GM21619 (cell line): ENCODE measurements at regions not wholly inside any gene's neighbourhood (a gene's known extent, or its start where the extent isn't known, plus 50 kb on each side); places are given as distances from the start of the nearest gene placed in this dataset.
"Not testable (repeated sequence)": the region's sequence is repeated elsewhere in the genome, so short reads cannot be mapped to it uniquely, and the experiment has no call there.

Source experiments
- ATAC-seq: cut with Tn5 transposase; IDR thresholded peaks from one replicate; pipeline ENCODE4 v1.9.1; 2021; ENCODE audit not compliant: unreplicated experiment

GRCh38 chr1:120240181-120240580, 63.9 kb upstream of the SEC22B start:
- ATAC-seq, result not testable (repeated sequence)

DNA sequence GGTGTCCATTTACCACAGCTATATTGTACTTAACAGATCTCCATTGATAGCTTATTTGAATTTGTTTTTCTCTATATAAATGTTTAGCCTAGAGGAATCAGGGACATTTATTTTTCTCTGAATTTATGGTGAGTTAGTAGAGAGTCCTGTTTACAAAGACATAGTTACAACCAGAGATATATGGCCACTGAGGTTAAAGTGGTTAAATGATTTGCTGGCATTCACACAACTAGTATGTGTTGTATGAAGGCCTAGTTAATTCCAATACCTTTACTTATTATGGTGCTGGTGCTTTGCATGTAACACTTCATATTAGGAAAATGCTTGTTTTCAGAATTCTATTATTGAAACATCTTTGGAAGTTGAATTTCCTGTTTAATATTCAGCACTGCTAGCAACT, 63.0 kb upstream of the SEC22B start:
- not testable (repeated sequence) for ATAC-seq

DNA sequence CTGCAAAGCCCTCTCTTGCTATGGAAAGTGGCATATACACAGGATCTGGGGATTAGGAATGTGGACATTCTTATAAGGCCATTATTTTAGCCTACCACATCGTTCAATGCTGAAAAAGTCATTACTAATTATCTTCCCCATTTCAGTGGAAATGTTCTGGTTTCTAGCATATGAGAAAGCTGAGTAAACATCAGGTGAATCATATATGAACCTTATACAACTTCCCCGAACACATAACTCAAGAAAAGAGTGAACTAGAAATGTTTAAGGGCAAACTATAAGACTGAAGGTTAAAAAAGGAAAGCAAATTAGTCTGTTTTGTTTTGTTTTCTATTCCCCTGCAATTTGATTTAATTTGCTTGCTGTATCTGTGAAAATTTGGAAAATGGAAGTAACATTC, 62.5 kb upstream of the SEC22B start:
- not testable (repeated sequence) for ATAC-seq

- ATAC-seq, result not testable (repeated sequence)
These were observed 57.3 kb upstream of the SEC22B start for GRCh38 chr1:120233661-120234018.

DNA sequence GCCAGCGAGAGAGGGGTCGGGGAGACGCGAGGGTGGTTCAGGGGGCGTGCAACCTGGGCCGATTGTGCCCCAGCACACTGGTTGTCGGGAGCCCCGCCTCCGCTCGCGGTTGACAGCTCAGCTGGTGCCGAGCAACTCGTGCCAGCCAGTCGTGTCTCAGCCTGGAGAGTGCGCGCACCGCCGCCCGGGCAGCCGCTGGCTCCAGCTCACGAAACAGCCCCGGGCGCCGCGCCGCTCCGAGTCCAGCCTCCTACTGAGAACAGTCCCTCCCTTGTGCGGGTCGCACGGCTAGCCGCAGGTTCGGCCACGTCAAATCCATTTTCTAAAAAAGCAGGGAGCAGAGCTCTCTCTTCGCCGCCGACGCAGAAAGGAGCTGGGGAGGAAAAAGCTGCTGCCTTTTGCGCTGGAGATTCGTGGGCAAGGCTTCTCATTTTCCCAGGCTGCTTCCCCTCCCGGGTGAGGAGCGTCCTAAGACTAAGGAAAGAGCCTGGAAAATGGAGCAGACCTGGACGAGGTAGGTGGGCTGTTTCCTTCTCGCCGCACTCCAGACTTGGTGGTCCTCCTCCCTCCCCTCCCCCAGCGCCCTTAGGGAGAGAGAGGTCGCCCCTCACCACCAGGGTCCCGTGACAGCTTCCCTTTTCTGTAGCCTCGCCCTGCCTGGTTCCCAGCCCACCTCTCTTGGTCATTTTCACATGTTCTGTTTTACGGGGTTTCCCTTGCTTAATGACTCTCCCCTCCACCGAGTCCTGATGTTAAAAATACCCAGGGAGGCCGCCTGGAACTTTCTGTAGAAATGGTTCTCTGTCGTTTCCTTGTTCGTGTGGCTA, 56.7 kb upstream of the SEC22B start:
- not testable (repeated sequence) for ATAC-seq

DNA sequence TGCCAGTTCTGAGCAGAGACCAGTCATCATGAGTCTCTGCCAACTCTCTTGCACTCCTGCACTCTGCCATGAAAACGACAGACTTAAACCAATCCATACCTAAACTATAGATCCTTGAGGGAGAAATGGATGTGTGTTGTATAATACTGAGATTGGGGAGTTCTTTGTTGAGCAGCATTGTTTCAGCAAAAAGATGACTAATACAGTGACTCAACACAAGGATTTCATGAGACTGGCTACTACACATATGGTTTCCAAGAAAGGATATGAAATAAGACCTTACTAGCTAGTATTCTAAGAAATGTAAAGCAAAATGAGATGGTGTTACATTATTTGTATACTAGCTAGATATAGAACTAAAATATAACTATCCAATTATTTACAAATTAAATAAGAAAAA, 53.5 kb upstream of the SEC22B start:
- not testable (repeated sequence) for ATAC-seq
